H1 (cell line): ENCODE measurements at regions not wholly inside any gene's neighbourhood (a gene's known extent, or its start where the extent isn't known, plus 50 kb on each side); places are given as distances from the start of the nearest gene placed in this dataset.

Experiments
- CTCF ChIA-PET: fragments of 300-600 bp; sonication (Branson Sonifier 250); formaldehyde crosslinking; loops from one replicate; lab custom pipeline; 2021; ENCODE audit not compliant: partially characterized antibody; lab: Charles Lee
- POLR2A ChIA-PET: fragments of 300-600 bp; sonication (Branson Sonifier 250); formaldehyde crosslinking; loops from one replicate; lab custom pipeline; 2021; ENCODE audit warnings: inconsistent platforms; ENCODE audit not compliant: partially characterized antibody; lab: Charles Lee
- DNase-seq, 2 experiments: peaks; one replicate each; pipeline versions ENCODE4 v3.0.0 to v3.0.0-alpha.2; 2010 to 2022; ENCODE audit warnings: low spot score in 2 of 2, low read depth in 1 of 2, mixed read lengths in 1 of 2
- FAIRE-seq: peaks from 2 replicates; lab custom pipeline; 2011; peaks lifted over from hg19 to GRCh38; lab: Jason Lieb, UNC
- H2AFZ ChIP-seq: 2 replicates; pipeline ENCODE4 v1.8.1; 2012; ENCODE audit warnings: low read length, inconsistent platforms
- H2AK5ac ChIP-seq: 2 replicates; pipeline ENCODE4 v1.6.1; 2013; ENCODE audit warnings: low read depth, low read length
- H2BK120ac ChIP-seq: replicated peaks from 2 replicates; pipeline ENCODE3; 2013; ENCODE audit warnings: low read depth, low read length, inconsistent platforms
- H2BK12ac ChIP-seq: 2 replicates; pipeline ENCODE4 v1.6.1; 2013; ENCODE audit warnings: low read depth, low read length
- H2BK15ac ChIP-seq: 2 replicates; pipeline ENCODE4 v1.6.1; 2013; ENCODE audit warnings: low read length
- H2BK20ac ChIP-seq: 2 replicates; pipeline ENCODE4 v1.6.1; 2013; ENCODE audit warnings: low read length
- H2BK5ac ChIP-seq: 2 replicates; pipeline ENCODE4 v1.6.1; 2013; ENCODE audit warnings: low read depth, low read length
- H3K14ac ChIP-seq: 2 replicates; pipeline ENCODE4 v1.6.1; 2013; ENCODE audit warnings: inconsistent platforms; ENCODE audit not compliant: insufficient read length
- H3K18ac ChIP-seq: 2 replicates; pipeline ENCODE4 v1.6.1; 2013; ENCODE audit warnings: low read length; ENCODE audit errors: extremely low read depth
- H3K23ac ChIP-seq: 2 replicates; pipeline ENCODE4 v1.6.1; 2013; ENCODE audit warnings: inconsistent platforms; ENCODE audit not compliant: insufficient read length
- H3K23me2 ChIP-seq: 2 replicates; pipeline ENCODE4 v1.6.1; 2013; ENCODE audit warnings: low read depth, low read length
- H3K27ac ChIP-seq: 2 replicates; pipeline ENCODE4 v1.6.1; 2011; ENCODE audit warnings: low read depth, low read length, inconsistent platforms
- H3K27me3 ChIP-seq, 4 experiments: replicated peaks in 1 of 4; 1 replicate in 1 of 4; 2 replicates in 3 of 4; pipeline versions ENCODE4 v1.6.1 to v1.8.1; 2011 to 2013; ENCODE audit warnings: low read length in 3 of 4, mild to moderate bottlenecking in 3 of 4, inconsistent platforms in 2 of 4, mixed read lengths in 2 of 4, moderate library complexity in 1 of 4; ENCODE audit not compliant: control insufficient read depth in 3 of 4, insufficient read depth in 3 of 4; ENCODE audit errors: extremely low read depth in 1 of 4
- H3K36me3 ChIP-seq, 4 experiments: 2 replicates each; pipeline versions ENCODE4 v1.6.1 to v1.8.1; 2011 to 2013; ENCODE audit warnings: mild to moderate bottlenecking in 4 of 4, low read length in 3 of 4, moderate library complexity in 2 of 4, control low read depth in 1 of 4, inconsistent platforms in 1 of 4; ENCODE audit not compliant: insufficient read depth in 4 of 4, control insufficient read depth in 2 of 4
- H3K4ac ChIP-seq: replicated peaks from 2 replicates; pipeline ENCODE3; 2013; ENCODE audit warnings: low read length, low read depth, mixed read lengths, inconsistent platforms; ENCODE audit not compliant: insufficient read length
- H3K4me1 ChIP-seq, 4 experiments: replicated peaks in 1 of 4; 1 replicate in 1 of 4; 2 replicates in 3 of 4; pipeline versions ENCODE4 v1.6.1 to v1.8.1; 2011 to 2013; ENCODE audit warnings: low read length in 3 of 4, inconsistent platforms in 2 of 4, mixed read lengths in 1 of 4; ENCODE audit not compliant: insufficient read depth in 4 of 4, control insufficient read depth in 3 of 4
- H3K4me2 ChIP-seq, 2 experiments: 2 replicates each; pipeline versions ENCODE4 v1.6.1 to v1.8.1; 2011 to 2013; ENCODE audit warnings: low read depth in 2 of 2, low read length in 2 of 2, control low read depth in 1 of 2, inconsistent platforms in 1 of 2, mild to moderate bottlenecking in 1 of 2; ENCODE audit not compliant: insufficient read depth in 1 of 2
- H3K4me3 ChIP-seq, 4 experiments: fragments of 200-600, 300-600 bp in 1 of 4; sonication (generic), shearing (Covaris generic), sonication (Bioruptor Twin) in 1 of 4; 2 replicates each; pipeline versions ENCODE4 v1.5.1 to v1.8.1; 2011 to 2016; ENCODE audit warnings: low read length in 4 of 4, low read depth in 3 of 4, control low read depth in 2 of 4, inconsistent platforms in 2 of 4, mild to moderate bottlenecking in 2 of 4, mixed read lengths in 1 of 4, moderate library complexity in 1 of 4; ENCODE audit not compliant: insufficient read depth in 2 of 4; ENCODE audit errors: extremely low read depth in 1 of 4
- H3K56ac ChIP-seq: replicated peaks from 2 replicates; pipeline ENCODE3; 2013; ENCODE audit warnings: low read depth, mild to moderate bottlenecking, mixed read lengths, low read length, inconsistent platforms; ENCODE audit not compliant: insufficient read length
- H3K79me1 ChIP-seq: 2 replicates; pipeline ENCODE4 v1.6.1; 2013; ENCODE audit warnings: low read depth, low read length, control low read depth
- H3K79me2 ChIP-seq, 2 experiments: 2 replicates each; pipeline versions ENCODE4 v1.6.1 to v1.8.1; 2012 to 2013; ENCODE audit warnings: low read length in 2 of 2, mild to moderate bottlenecking in 2 of 2, inconsistent platforms in 1 of 2; ENCODE audit not compliant: insufficient read depth in 2 of 2, control insufficient read depth in 1 of 2
- H3K9ac ChIP-seq, 4 experiments: replicated peaks in 1 of 4; 1 replicate in 1 of 4; 2 replicates in 3 of 4; pipeline versions ENCODE4 v1.6.1 to v1.8.1; 2011 to 2013; ENCODE audit warnings: low read depth in 3 of 4, low read length in 3 of 4, control low read depth in 2 of 4, mild to moderate bottlenecking in 2 of 4, moderate library complexity in 2 of 4, inconsistent platforms in 1 of 4; ENCODE audit errors: extremely low read depth in 1 of 4
- H3K9me3 ChIP-seq, 2 experiments: 2 replicates each; pipeline versions ENCODE4 v1.6.1 to v1.8.1; 2012 to 2013; ENCODE audit warnings: mild to moderate bottlenecking in 2 of 2, moderate library complexity in 2 of 2, control low read depth in 1 of 2, inconsistent platforms in 1 of 2, low read depth in 1 of 2, low read length in 1 of 2, mixed read lengths in 1 of 2; ENCODE audit not compliant: insufficient read depth in 2 of 2
- H4K20me1 ChIP-seq, 2 experiments: replicated peaks in 1 of 2; 2 replicates each; pipeline versions ENCODE3 to v1.8.1; 2011 to 2013; ENCODE audit warnings: inconsistent platforms in 2 of 2, low read length in 2 of 2, mild to moderate bottlenecking in 1 of 2; ENCODE audit not compliant: insufficient read depth in 2 of 2, control insufficient read depth in 1 of 2
- H4K5ac ChIP-seq: 2 replicates; pipeline ENCODE4 v1.6.1; 2013; ENCODE audit warnings: low read length, low read depth, mixed read lengths, inconsistent platforms; ENCODE audit not compliant: insufficient read length
- H4K8ac ChIP-seq: 2 replicates; pipeline ENCODE4 v1.8.0; 2013; ENCODE audit warnings: mild to moderate bottlenecking, moderate library complexity, low read length, inconsistent platforms; ENCODE audit not compliant: insufficient read depth; ENCODE audit errors: extremely low read depth
- H4K91ac ChIP-seq: replicated peaks from 2 replicates; pipeline ENCODE3; 2013; ENCODE audit warnings: low read length, mixed read lengths, inconsistent platforms; ENCODE audit not compliant: insufficient read length
- BACH1 ChIP-seq: IDR thresholded peaks from 2 replicates; pipeline ENCODE4 v1.6.1; 2012; ENCODE audit warnings: low read length, improper control_type of control experiment
- BRCA1 ChIP-seq: IDR thresholded peaks from 2 replicates; pipeline ENCODE4 v1.6.1; 2012; ENCODE audit warnings: low read depth, low read length, improper control_type of control experiment
- CBX5 ChIP-seq: fragments of 300-800, 300-1000 bp; sonication (generic); IDR thresholded peaks from 2 replicates; pipeline ENCODE4 v1.7.1; 2016; ENCODE audit warnings: antibody characterized with exemption, low read length, low read depth
- EZH2 ChIP-seq: fragments of 200-600 bp; sonication (generic); IDR thresholded peaks from 2 replicates; pipeline ENCODE4 v1.7.1; 2012; ENCODE audit warnings: low read depth, mild to moderate bottlenecking, moderate library complexity, low read length, inconsistent platforms; ENCODE audit not compliant: severe bottlenecking
- FOSL1 ChIP-seq: IDR thresholded peaks from 2 replicates; pipeline ENCODE4 v1.6.1; 2011; ENCODE audit warnings: mild to moderate bottlenecking, low read depth, low read length, moderate library complexity; ENCODE audit not compliant: insufficient read depth
- HDAC2 ChIP-seq, 2 experiments: fragments of 300-600 bp in 1 of 2; sonication (generic) in 1 of 2; IDR thresholded peaks; 2 replicates each; pipeline ENCODE4 v1.6.1; 2011 to 2012; ENCODE audit warnings: low read depth in 2 of 2, low read length in 2 of 2, mild to moderate bottlenecking in 2 of 2, moderate library complexity in 2 of 2, borderline replicate concordance in 1 of 2, inconsistent platforms in 1 of 2
- JUND ChIP-seq: IDR thresholded peaks from 2 replicates; pipeline ENCODE4 v1.6.1; 2011; ENCODE audit warnings: mild to moderate bottlenecking, improper control_type of control experiment, low read length
- KDM5A ChIP-seq: fragments of 200-600 bp; IDR thresholded peaks from 2 replicates; pipeline ENCODE4 v1.7.1; 2012; ENCODE audit warnings: mild to moderate bottlenecking, low read length, inconsistent platforms, mixed read lengths
- NRF1 ChIP-seq: IDR thresholded peaks from 2 replicates; pipeline ENCODE4 v1.6.1; 2011; ENCODE audit warnings: mild to moderate bottlenecking, low read depth, low read length, improper control_type of control experiment
- SIN3A ChIP-seq, 2 experiments: IDR thresholded peaks in 1 of 2; conservative IDR thresholded peaks in 1 of 2; 2 replicates each; pipeline ENCODE4 v1.6.1; 2011 to 2012; ENCODE audit warnings: low read length in 2 of 2, improper control_type of control experiment in 1 of 2, low read depth in 1 of 2, mild to moderate bottlenecking in 1 of 2
- SIRT6 ChIP-seq: IDR thresholded peaks from one replicate; pipeline ENCODE4 v1.7.1; 2012; ENCODE audit warnings: low read length, inconsistent platforms
- SP1 ChIP-seq: IDR thresholded peaks from 2 replicates; pipeline ENCODE4 v1.6.1; 2011; ENCODE audit warnings: low read depth, low read length
- SP2 ChIP-seq: IDR thresholded peaks from 2 replicates; pipeline ENCODE4 v1.6.1; 2012; ENCODE audit warnings: mild to moderate bottlenecking, low read length, inconsistent platforms
- TEAD4 ChIP-seq: IDR thresholded peaks from 2 replicates; pipeline ENCODE4 v1.6.1; 2012; ENCODE audit warnings: low read depth, low read length, inconsistent platforms, mixed read lengths
- YY1 ChIP-seq: IDR thresholded peaks from 2 replicates; pipeline ENCODE4 v1.6.1; 2011; ENCODE audit warnings: low read depth, mild to moderate bottlenecking, low read length
- WGBS, 2 experiments: shearing (Covaris generic) in 1 of 2; methylation state at CpG; one replicate each; pipeline versions ENCODE4 v1.1.6 to v1.1.7; 2013 to 2015; ENCODE audit warnings: low lambda C conversion rate in 2 of 2, mixed read lengths in 2 of 2, inconsistent platforms in 1 of 2, low coverage in 1 of 2, missing lambda C conversion rate in 1 of 2; ENCODE audit not compliant: insufficient replicate concordance in 2 of 2, insufficient coverage in 1 of 2, insufficient read length in 1 of 2; ENCODE audit errors: extremely low coverage in 1 of 2, missing lambda C conversion rate in 1 of 2; 5-methylcytosine and 5-hydroxymethylcytosine counted together

- FAIRE-seq: no peak
- Histone ChIP-seq H3K4me2 (no peak overlapping the region), H3K9me3 (no peaks in the 10 kb centered on the region), H3K27me3 (no peaks in the 10 kb centered on the region), H3K36me3 (no peaks in the 10 kb centered on the region), H2BK5ac (no peak overlapping the region), H2AFZ (no peak overlapping the region), H4K91ac (no peak overlapping the region), H3K14ac (no peak overlapping the region), H2AK5ac (peak overlapping the region; percentile 32; the same call in 1 of the 2 replicates), H3K23me2 (no peaks in the 10 kb centered on the region), H3K4me3 (no peak overlapping the region), H4K5ac (no peak overlapping the region), H2BK120ac (no peak overlapping the region), H3K27ac (no peak overlapping the region)
- WGBS, 2 experiments: 86% methylated on average over 5 of the region's 5 CpGs; no CpG with 5 or more reads in 1 of the 2 experiments
- no peak for DNase-seq
- CTCF ChIA-PET: no interaction called here
- TF ChIP-seq BRCA1: no peak
- no peak for TF ChIP-seq SIN3A (conservative IDR thresholded peaks at IDR 0.05 in 1 of 2, IDR thresholded peaks at IDR 0.05 in 1 of 2; ENCODE audit: low read depth in 1 of 2, low read length in 2 of 2)
- no peak for TF ChIP-seq SP1
- TF ChIP-seq CBX5: no peak
- no peak for TF ChIP-seq BACH1
- TF ChIP-seq SP2: no peak
- no peak for TF ChIP-seq JUND
- no peak for TF ChIP-seq SIRT6
- TF ChIP-seq FOSL1: no peak
- no peak for TF ChIP-seq TEAD4
- no peak for TF ChIP-seq YY1
- no peak for TF ChIP-seq NRF1
- no peak for TF ChIP-seq HDAC2 (IDR thresholded peaks at IDR 0.05; ENCODE audit: borderline replicate concordance in 1 of 2, low read depth in 2 of 2, low read length in 2 of 2)
- no peak for TF ChIP-seq EZH2
- TF ChIP-seq KDM5A: no peak
- TF ChIP-seq, all 59 proteins: peak for 0
- H2BK12ac ChIP-seq: no peak overlapping the region
- no peak overlapping the region for H2BK15ac ChIP-seq
- H4K20me1 ChIP-seq: no peaks in the 10 kb centered on the region
- H3K4me1 ChIP-seq: peaks cover 0 to 3% (median 1%) of the 10 kb centered on the region in 4 experiments; a peak in 2 of 7 replicates
- no peak overlapping the region for H3K4ac ChIP-seq
- no peak overlapping the region for H3K18ac ChIP-seq
- no peak overlapping the region for H3K23ac ChIP-seq
- H2BK20ac ChIP-seq: no peak overlapping the region
- no peak overlapping the region for H3K56ac ChIP-seq
- H3K79me1 ChIP-seq: no peaks in the 10 kb centered on the region
- no peak overlapping the region for H4K8ac ChIP-seq
- H3K9ac ChIP-seq: no peak overlapping the region
- no peaks in the 10 kb centered on the region for H3K79me2 ChIP-seq
- POLR2A ChIA-PET: no interaction called here
These were observed 300.4 kb downstream of the SNAPC1 start for GRCh38 chr14:62062645-62063044.
